Adrenal gland (tissue), 5 donors: ENCODE measurements at regions not wholly inside any gene's neighbourhood (a gene's known extent, or its start where the extent isn't known, plus 50 kb on each side); places are given as distances from the start of the nearest gene placed in this dataset.
"Not testable (repeated sequence)": the region's sequence is repeated elsewhere in the genome, so short reads cannot be mapped to it uniquely, and the experiment has no call there.

Experiments
- CTCF ChIP-seq, 6 experiments: fragments of 450-650 bp in 4 of 6; fragments of 200-600 bp in 2 of 6; sonication (generic) in 1 of 6; IDR thresholded peaks; 1 replicate in 5 of 6; 2 replicates in 1 of 6; pipeline versions ENCODE4 v1.5.1 to v1.8.0; 2016 to 2021; ENCODE audit warnings: antibody characterized with exemption in 6 of 6, mild to moderate bottlenecking in 2 of 6, moderate library complexity in 1 of 6
- POLR2A ChIP-seq, 2 donors: fragments of 450-650 bp; IDR thresholded peaks; one replicate each; pipeline ENCODE4 v1.6.1; 2017; ENCODE audit warnings: antibody characterized with exemption in 2 of 2, mild to moderate bottlenecking in 2 of 2, moderate library complexity in 1 of 2
- donor health status: DM: no; HTN: no; CAD: no.

GRCh38 chr15:24107948-24108347, 420.8 kb upstream of the NDN start:
- not testable (repeated sequence) for TF ChIP-seq POLR2A, CTCF (IDR thresholded peaks at IDR 0.05)
